ENCODE measurements at regions not wholly inside any gene's neighbourhood (a gene's known extent, or its start where the extent isn't known, plus 50 kb on each side); places are given as distances from the start of the nearest gene placed in this dataset.

DNA sequence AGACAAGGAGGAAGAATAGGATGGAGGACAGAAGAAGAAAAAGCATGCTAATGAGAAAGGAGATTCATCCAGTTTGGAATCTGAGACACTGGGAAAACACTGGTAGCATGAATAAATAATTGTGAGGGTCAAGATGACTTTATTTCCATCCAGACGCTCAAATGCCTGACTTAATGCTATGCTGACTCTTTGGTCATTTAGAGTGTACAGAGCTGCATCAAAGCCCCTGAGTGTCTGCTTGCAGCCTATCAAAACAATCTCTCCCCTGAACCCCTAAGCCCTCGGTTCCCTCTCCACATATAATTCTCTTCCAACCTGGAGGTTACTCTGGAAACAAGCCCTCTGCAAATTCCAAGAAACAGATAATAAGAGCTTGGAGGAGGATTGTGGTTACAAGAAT is 208.8 kb downstream of the MAGEB17 start:
- H3K4me3 ChIP-seq (ENCODE audit: low read length in 3 of 3), result no peak overlapping the region
- no peak overlapping the region for H3K27ac ChIP-seq (ENCODE audit: low read depth, low read length)
- H3K9ac ChIP-seq (ENCODE audit: low read depth in 1 of 3, low read length in 3 of 3), result no peak overlapping the region
- H3K4me1 ChIP-seq (ENCODE audit: control insufficient read depth in 3 of 3, insufficient read depth in 3 of 3, low read length in 3 of 3), result no peaks in the 10 kb centered on the region
- H3K9me3 ChIP-seq (ENCODE audit: control insufficient read depth in 3 of 3, low read length in 3 of 3), result peaks cover 0 to 7% (median 0%) of the 10 kb centered on the region in 3 donors
- H3K36me3 ChIP-seq (ENCODE audit: control insufficient read depth in 3 of 3, insufficient read depth in 3 of 3, low read length in 3 of 3), result no peaks in the 10 kb centered on the region
- no peaks in the 10 kb centered on the region for H3K27me3 ChIP-seq (ENCODE audit: control insufficient read depth in 3 of 3, insufficient read depth in 3 of 3, low read length in 3 of 3)

DNA sequence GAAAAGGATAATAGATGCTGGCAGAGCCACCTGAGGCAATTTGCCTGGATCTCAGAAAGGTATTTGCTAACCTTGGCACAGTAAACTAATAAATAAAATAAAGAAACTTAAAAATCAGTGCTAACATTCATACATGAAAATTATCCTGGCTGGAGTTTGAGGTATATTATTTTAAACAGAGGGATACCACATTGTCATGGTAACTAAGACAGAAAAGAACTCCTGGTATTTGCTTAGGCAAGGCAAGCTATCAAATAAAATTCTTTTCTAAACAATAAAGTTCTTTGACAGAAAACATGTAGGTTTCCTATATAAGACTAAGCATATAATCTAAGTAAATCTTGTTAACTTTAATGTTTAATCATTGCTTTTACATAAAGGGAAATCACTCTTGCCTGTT is 218.8 kb downstream of the MAGEB17 start:
- Histone ChIP-seq H3K9ac (ENCODE audit: low read depth in 1 of 3, low read length in 3 of 3) (no peak overlapping the region), H3K36me3 (ENCODE audit: control insufficient read depth in 3 of 3, insufficient read depth in 3 of 3, low read length in 3 of 3) (no peaks in the 10 kb centered on the region), H3K27ac (ENCODE audit: low read depth, low read length) (no peak overlapping the region), H3K27me3 (ENCODE audit: control insufficient read depth in 3 of 3, insufficient read depth in 3 of 3, low read length in 3 of 3) (no peaks in the 10 kb centered on the region), H3K9me3 (ENCODE audit: control insufficient read depth in 3 of 3, low read length in 3 of 3) (no peaks in the 10 kb centered on the region), H3K4me3 (ENCODE audit: low read length in 3 of 3) (no peak overlapping the region), H3K4me1 (ENCODE audit: control insufficient read depth in 3 of 3, insufficient read depth in 3 of 3, low read length in 3 of 3) (no peaks in the 10 kb centered on the region)

DNA sequence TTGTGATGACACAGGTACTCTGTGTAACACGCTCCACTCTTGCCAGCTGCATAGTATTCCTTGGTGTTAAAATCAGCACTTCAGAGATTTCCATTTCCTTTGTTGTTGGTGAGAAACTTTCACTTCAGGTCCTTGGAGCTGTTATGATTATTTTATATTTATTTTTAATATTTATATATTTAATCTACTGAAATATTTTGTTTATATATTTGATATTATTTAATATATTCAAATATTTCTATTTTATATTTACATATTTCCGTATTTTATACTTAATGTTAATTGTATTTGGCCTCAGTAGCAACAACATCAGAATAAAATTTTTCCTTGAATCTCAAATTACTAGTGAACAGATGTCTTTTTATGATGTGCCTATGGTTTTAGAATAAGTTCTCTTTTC is 225.3 kb downstream of the MAGEB17 start:
- Histone ChIP-seq H3K4me1 (ENCODE audit: control insufficient read depth in 3 of 3, insufficient read depth in 3 of 3, low read length in 3 of 3) (no peaks in the 10 kb centered on the region), H3K27ac (ENCODE audit: low read depth, low read length) (no peak overlapping the region), H3K9me3 (ENCODE audit: control insufficient read depth in 3 of 3, low read length in 3 of 3) (no peaks in the 10 kb centered on the region), H3K9ac (ENCODE audit: low read depth in 1 of 3, low read length in 3 of 3) (no peak overlapping the region), H3K4me3 (ENCODE audit: low read length in 3 of 3) (no peak overlapping the region), H3K36me3 (ENCODE audit: control insufficient read depth in 3 of 3, insufficient read depth in 3 of 3, low read length in 3 of 3) (no peaks in the 10 kb centered on the region), H3K27me3 (ENCODE audit: control insufficient read depth in 3 of 3, insufficient read depth in 3 of 3, low read length in 3 of 3) (no peaks in the 10 kb centered on the region)

DNA sequence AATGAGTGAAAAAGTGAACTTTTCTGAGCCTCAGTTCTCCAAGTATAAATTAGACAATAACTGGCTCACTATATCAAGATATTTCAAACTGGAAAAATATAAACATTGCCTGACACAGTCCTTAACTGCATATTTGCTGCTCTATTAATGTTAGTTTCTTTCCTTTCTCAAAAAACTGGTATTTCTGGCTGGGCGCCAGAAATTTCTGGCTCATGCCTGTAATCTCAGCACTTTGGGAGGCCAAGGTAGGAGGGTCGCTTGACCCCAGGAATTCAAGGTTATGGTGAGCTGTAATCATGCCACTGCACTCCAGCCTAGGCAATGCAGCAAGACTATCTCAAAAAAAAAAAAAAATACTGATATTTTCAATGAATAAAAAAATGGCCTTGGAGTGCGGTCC is 227.0 kb downstream of the MAGEB17 start:
- H3K4me3 ChIP-seq (ENCODE audit: low read length in 3 of 3), result no peak overlapping the region

DNA sequence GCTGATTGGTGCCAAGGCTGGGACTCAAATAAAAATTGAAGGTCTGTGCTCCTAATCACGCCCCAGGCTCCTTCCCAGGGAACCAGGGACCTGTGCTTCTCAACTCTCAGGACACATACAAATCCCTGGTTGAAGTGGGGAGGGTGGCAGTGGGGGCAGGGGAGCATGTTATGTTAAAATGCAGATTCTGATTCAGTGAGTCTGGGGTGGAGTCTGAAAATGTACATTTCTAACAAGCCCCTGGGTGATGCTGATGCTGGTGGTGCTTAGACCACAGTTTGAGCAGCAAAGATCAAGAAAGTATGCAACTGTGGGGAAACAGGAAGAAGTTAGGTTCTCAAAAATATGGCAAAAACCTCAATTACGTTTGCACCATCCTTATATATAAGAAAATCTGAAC is 236.5 kb downstream of the MAGEB17 start:
- no peak overlapping the region for H3K27ac ChIP-seq (ENCODE audit: low read depth, low read length)

More for the DNA sequence above, 227.0 kb downstream of the MAGEB17 start:
- Histone ChIP-seq H3K4me1 (ENCODE audit: control insufficient read depth in 3 of 3, insufficient read depth in 3 of 3, low read length in 3 of 3) (no peaks in the 10 kb centered on the region), H3K36me3 (ENCODE audit: control insufficient read depth in 3 of 3, insufficient read depth in 3 of 3, low read length in 3 of 3) (no peaks in the 10 kb centered on the region), H3K9ac (ENCODE audit: low read depth in 1 of 3, low read length in 3 of 3) (no peak overlapping the region), H3K27me3 (ENCODE audit: control insufficient read depth in 3 of 3, insufficient read depth in 3 of 3, low read length in 3 of 3) (no peaks in the 10 kb centered on the region), H3K27ac (ENCODE audit: low read depth, low read length) (no peak overlapping the region), H3K9me3 (ENCODE audit: control insufficient read depth in 3 of 3, low read length in 3 of 3) (no peaks in the 10 kb centered on the region)

DNA sequence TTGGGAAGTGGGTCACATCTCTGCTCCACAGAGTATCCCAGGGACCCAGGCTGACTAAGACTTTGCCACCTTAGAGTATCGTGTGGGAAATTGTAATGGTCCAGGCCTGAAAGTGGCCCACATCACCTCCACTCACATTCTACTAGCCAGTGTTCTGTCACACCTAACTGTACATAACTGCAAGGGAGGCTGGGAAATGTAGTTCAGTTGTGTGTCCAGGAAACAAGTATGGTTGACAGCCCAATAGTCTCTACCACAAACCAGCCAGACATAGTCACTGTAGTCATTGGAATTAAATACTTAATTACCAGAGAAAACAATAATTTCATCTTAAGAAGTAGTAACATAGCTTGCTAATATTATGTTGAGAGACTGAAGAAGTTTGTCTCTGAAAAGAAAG is 233.4 kb upstream of the S100G start:
- H3K4me1 ChIP-seq (ENCODE audit: control insufficient read depth in 3 of 3, insufficient read depth in 3 of 3, low read length in 3 of 3), result no peaks in the 10 kb centered on the region
- no peak overlapping the region for H3K9ac ChIP-seq (ENCODE audit: low read depth in 1 of 3, low read length in 3 of 3)
- H3K4me3 ChIP-seq (ENCODE audit: low read length in 3 of 3), result no peak overlapping the region
- no peaks in the 10 kb centered on the region for H3K36me3 ChIP-seq (ENCODE audit: control insufficient read depth in 3 of 3, insufficient read depth in 3 of 3, low read length in 3 of 3)
- no peak overlapping the region for H3K27ac ChIP-seq (ENCODE audit: low read depth, low read length)
- H3K9me3 ChIP-seq (ENCODE audit: control insufficient read depth in 3 of 3, low read length in 3 of 3), result no peaks in the 10 kb centered on the region
- no peaks in the 10 kb centered on the region for H3K27me3 ChIP-seq (ENCODE audit: control insufficient read depth in 3 of 3, insufficient read depth in 3 of 3, low read length in 3 of 3)

More for the DNA sequence above, 236.5 kb downstream of the MAGEB17 start:
- H3K36me3 ChIP-seq (ENCODE audit: control insufficient read depth in 3 of 3, insufficient read depth in 3 of 3, low read length in 3 of 3), result no peaks in the 10 kb centered on the region
- H3K27me3 ChIP-seq (ENCODE audit: control insufficient read depth in 3 of 3, insufficient read depth in 3 of 3, low read length in 3 of 3), result peaks cover 0 to 3% (median 0%) of the 10 kb centered on the region in 3 donors
- no peaks in the 10 kb centered on the region for H3K9me3 ChIP-seq (ENCODE audit: control insufficient read depth in 3 of 3, low read length in 3 of 3)
- no peaks in the 10 kb centered on the region for H3K4me1 ChIP-seq (ENCODE audit: control insufficient read depth in 3 of 3, insufficient read depth in 3 of 3, low read length in 3 of 3)
- no peak overlapping the region for H3K9ac ChIP-seq (ENCODE audit: low read depth in 1 of 3, low read length in 3 of 3)
- H3K4me3 ChIP-seq (ENCODE audit: low read length in 3 of 3), result no peak overlapping the region

DNA sequence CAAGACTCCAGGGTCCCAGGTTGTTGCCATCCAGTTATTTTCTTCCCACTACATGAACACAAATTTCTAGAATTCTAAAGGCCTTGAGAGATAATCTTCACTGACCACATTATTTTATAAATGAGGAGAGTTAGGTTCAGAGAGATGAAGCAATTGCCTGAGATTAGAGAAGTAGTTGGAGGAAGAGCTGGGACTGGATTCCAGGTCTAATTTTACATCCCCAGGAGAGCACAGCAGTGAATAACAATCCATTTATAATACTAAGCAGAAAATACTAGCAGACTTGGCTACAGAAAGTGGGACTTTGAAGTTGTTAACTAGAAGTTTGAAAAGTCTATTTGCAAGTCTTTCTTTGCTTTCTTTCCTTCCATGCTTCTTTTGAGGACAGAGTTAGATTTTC is 231.3 kb upstream of the S100G start:
- Histone ChIP-seq H3K4me3 (ENCODE audit: low read length in 3 of 3) (no peak overlapping the region), H3K9me3 (ENCODE audit: control insufficient read depth in 3 of 3, low read length in 3 of 3) (no peaks in the 10 kb centered on the region), H3K9ac (ENCODE audit: low read depth in 1 of 3, low read length in 3 of 3) (no peak overlapping the region), H3K27me3 (ENCODE audit: control insufficient read depth in 3 of 3, insufficient read depth in 3 of 3, low read length in 3 of 3) (no peaks in the 10 kb centered on the region), H3K36me3 (ENCODE audit: control insufficient read depth in 3 of 3, insufficient read depth in 3 of 3, low read length in 3 of 3) (no peaks in the 10 kb centered on the region), H3K4me1 (ENCODE audit: control insufficient read depth in 3 of 3, insufficient read depth in 3 of 3, low read length in 3 of 3) (no peaks in the 10 kb centered on the region), H3K27ac (ENCODE audit: low read depth, low read length) (no peak overlapping the region)

DNA sequence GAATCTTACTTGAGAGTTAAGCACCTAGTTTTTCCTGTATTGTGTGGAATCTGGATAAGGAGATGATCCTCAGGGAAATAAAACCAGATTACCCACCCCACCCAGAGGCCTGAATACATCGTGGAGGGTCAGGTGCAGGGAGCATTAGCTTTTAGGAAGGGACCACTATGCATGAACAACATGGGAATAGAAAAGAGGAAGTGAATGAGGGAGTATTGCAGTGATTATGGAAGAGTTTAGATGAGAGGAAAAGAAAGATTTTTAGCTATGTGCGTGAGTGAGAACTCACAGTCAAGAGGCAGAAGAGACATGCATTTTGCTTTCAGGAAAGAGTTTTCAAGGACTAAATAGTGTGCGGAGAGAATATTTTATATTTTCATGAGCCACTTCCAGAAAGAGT is 222.3 kb upstream of the S100G start:
- H3K36me3 ChIP-seq (ENCODE audit: control insufficient read depth in 3 of 3, insufficient read depth in 3 of 3, low read length in 3 of 3), result no peaks in the 10 kb centered on the region
- no peak overlapping the region for H3K27ac ChIP-seq (ENCODE audit: low read depth, low read length)
- no peak overlapping the region for H3K9ac ChIP-seq (ENCODE audit: low read depth in 1 of 3, low read length in 3 of 3)
- no peaks in the 10 kb centered on the region for H3K4me1 ChIP-seq (ENCODE audit: control insufficient read depth in 3 of 3, insufficient read depth in 3 of 3, low read length in 3 of 3)
- H3K9me3 ChIP-seq (ENCODE audit: control insufficient read depth in 3 of 3, low read length in 3 of 3), result no peaks in the 10 kb centered on the region
- no peaks in the 10 kb centered on the region for H3K27me3 ChIP-seq (ENCODE audit: control insufficient read depth in 3 of 3, insufficient read depth in 3 of 3, low read length in 3 of 3)
- H3K4me3 ChIP-seq (ENCODE audit: low read length in 3 of 3), result no peak overlapping the region

DNA sequence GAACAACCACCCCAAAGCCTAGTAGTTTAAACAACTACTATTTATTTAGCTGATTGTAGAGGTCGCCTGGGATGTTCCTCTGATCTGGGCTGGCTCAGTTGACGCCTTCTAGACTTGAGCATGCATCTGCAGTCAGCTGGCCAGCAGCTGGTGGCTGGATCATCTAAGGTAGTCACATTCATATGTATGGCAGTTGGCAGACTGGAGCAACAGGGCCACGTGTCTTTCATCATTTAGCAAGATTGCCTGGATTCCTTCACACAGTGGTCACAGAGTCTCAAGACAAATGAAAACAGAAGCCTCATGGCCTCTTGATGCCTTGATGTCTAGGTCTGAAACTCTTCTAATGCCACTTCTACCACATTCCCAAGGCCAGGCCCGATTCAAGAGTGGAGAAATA is 220.6 kb upstream of the S100G start:
- no peaks in the 10 kb centered on the region for H3K27me3 ChIP-seq (ENCODE audit: control insufficient read depth in 3 of 3, insufficient read depth in 3 of 3, low read length in 3 of 3)
- no peaks in the 10 kb centered on the region for H3K36me3 ChIP-seq (ENCODE audit: control insufficient read depth in 3 of 3, insufficient read depth in 3 of 3, low read length in 3 of 3)
- no peak overlapping the region for H3K9ac ChIP-seq (ENCODE audit: low read depth in 1 of 3, low read length in 3 of 3)
- H3K9me3 ChIP-seq (ENCODE audit: control insufficient read depth in 3 of 3, low read length in 3 of 3), result no peaks in the 10 kb centered on the region
- no peak overlapping the region for H3K27ac ChIP-seq (ENCODE audit: low read depth, low read length)
- H3K4me3 ChIP-seq (ENCODE audit: low read length in 3 of 3), result no peak overlapping the region
- H3K4me1 ChIP-seq (ENCODE audit: control insufficient read depth in 3 of 3, insufficient read depth in 3 of 3, low read length in 3 of 3), result no peaks in the 10 kb centered on the region

DNA sequence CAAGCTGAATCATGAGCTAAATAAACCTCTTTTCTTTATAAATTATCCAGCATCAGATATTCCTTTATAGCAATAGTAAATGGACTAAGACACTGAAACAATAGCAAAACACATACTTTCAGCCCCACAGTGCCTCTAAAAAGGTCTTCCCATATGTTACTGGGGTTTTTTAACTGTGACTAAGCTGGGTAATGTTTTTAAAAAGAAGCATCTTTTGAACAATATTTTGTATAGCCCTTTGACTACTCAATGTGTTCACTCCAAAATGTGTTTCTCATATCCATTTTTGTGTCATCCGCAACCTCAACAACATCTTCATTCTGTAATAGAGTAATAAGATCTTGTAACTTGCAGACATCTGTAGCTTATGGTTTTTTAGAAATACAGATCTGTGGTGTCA is 218.7 kb upstream of the S100G start:
- Histone ChIP-seq H3K9ac (ENCODE audit: low read depth in 1 of 3, low read length in 3 of 3) (no peak overlapping the region), H3K4me3 (ENCODE audit: low read length in 3 of 3) (no peak overlapping the region), H3K9me3 (ENCODE audit: control insufficient read depth in 3 of 3, low read length in 3 of 3) (no peaks in the 10 kb centered on the region), H3K36me3 (ENCODE audit: control insufficient read depth in 3 of 3, insufficient read depth in 3 of 3, low read length in 3 of 3) (no peaks in the 10 kb centered on the region), H3K27me3 (ENCODE audit: control insufficient read depth in 3 of 3, insufficient read depth in 3 of 3, low read length in 3 of 3) (no peaks in the 10 kb centered on the region), H3K27ac (ENCODE audit: low read depth, low read length) (no peak overlapping the region), H3K4me1 (ENCODE audit: control insufficient read depth in 3 of 3, insufficient read depth in 3 of 3, low read length in 3 of 3) (no peaks in the 10 kb centered on the region)

DNA sequence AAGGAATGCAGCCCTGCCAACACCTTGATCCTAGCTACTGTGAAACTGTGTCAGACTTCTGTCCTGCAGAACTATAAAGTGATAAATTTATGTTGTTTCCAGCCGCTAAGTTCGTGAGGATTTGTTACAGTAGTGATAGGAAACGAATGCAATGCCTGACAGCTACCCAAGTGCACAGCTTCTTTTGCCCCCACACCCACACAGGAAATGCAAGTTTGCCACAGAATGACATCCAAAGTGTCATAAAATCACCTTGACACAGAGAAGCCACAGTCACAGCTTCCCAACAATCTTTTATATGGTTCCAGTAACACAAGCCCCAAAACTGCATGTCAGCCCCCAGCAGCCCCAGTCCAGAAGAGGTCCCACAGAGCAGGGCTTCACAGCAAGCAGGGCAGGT is 216.9 kb upstream of the S100G start:
- no peaks in the 10 kb centered on the region for H3K27me3 ChIP-seq (ENCODE audit: control insufficient read depth in 3 of 3, insufficient read depth in 3 of 3, low read length in 3 of 3)
- no peaks in the 10 kb centered on the region for H3K4me1 ChIP-seq (ENCODE audit: control insufficient read depth in 3 of 3, insufficient read depth in 3 of 3, low read length in 3 of 3)
- no peak overlapping the region for H3K4me3 ChIP-seq (ENCODE audit: low read length in 3 of 3)
- H3K9me3 ChIP-seq (ENCODE audit: control insufficient read depth in 3 of 3, low read length in 3 of 3), result no peaks in the 10 kb centered on the region
- H3K36me3 ChIP-seq (ENCODE audit: control insufficient read depth in 3 of 3, insufficient read depth in 3 of 3, low read length in 3 of 3), result no peaks in the 10 kb centered on the region
- H3K9ac ChIP-seq (ENCODE audit: low read depth in 1 of 3, low read length in 3 of 3), result no peak overlapping the region
- no peak overlapping the region for H3K27ac ChIP-seq (ENCODE audit: low read depth, low read length)

Data from skeletal muscle tissue (tissue), 3 donors.